GM20000 (cell line): ENCODE measurements at regions not wholly inside any gene's neighbourhood (a gene's known extent, or its start where the extent isn't known, plus 50 kb on each side); places are given as distances from the start of the nearest gene placed in this dataset.

Experiments
- DNase-seq: peaks from one replicate; pipeline ENCODE4 v3.0.0; 2012; ENCODE audit warnings: low spot score
- TF ChIP-seq, protein P1 (sequence below): IDR thresholded peaks from 2 replicates; pipeline ENCODE4 v1.5.1; 2012; ENCODE audit warnings: mild to moderate bottlenecking, control low read depth; ENCODE audit errors: extremely low read depth, missing control alignments

DNA sequence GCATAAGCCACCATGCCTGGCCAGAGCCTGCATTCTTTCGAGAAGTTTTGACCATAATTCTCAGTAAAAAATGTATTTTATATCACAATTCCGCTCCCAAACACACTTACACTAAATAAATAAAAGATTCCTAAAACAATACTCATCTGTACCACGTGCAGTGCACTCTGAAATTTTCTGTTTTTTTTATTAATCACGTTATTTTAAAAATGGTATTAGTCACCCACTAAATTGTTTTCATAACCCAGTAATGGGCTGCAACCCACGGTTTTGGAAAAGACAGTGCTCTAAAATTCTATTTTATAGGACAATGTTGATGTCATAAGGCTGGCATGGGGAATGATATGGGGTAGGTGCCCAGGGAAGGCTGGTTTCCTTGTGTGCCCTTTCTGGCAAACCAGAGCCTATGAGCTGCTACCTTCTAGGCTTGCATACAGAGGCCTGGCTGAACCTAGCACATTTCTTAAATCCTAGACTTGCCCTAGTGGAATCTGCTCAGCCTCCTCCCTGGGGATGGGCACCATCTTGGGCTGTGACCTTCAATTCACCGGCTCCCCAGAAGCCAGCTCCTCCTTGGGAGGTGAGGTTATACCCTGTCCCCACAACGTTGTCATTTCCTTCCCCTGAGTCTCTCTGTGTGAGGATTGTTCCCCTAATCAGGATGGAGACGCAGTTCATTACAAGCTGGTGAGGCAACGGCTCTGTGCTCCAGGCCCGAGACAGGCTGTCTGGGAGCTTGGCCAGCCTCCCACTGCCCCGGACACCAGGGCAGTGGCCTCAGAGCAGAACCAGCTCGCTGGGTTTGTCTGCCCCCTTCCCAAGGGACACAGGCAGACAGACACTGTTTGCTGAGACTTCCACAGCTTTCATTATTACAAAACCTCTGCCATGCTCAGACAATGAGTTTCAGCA lies 116.5 kb upstream of the NAV2 start:
- TF ChIP-seq, protein P1, sequence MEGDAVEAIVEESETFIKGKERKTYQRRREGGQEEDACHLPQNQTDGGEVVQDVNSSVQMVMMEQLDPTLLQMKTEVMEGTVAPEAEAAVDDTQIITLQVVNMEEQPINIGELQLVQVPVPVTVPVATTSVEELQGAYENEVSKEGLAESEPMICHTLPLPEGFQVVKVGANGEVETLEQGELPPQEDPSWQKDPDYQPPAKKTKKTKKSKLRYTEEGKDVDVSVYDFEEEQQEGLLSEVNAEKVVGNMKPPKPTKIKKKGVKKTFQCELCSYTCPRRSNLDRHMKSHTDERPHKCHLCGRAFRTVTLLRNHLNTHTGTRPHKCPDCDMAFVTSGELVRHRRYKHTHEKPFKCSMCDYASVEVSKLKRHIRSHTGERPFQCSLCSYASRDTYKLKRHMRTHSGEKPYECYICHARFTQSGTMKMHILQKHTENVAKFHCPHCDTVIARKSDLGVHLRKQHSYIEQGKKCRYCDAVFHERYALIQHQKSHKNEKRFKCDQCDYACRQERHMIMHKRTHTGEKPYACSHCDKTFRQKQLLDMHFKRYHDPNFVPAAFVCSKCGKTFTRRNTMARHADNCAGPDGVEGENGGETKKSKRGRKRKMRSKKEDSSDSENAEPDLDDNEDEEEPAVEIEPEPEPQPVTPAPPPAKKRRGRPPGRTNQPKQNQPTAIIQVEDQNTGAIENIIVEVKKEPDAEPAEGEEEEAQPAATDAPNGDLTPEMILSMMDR, result no peak
- DNase-seq, result no peak

DNA sequence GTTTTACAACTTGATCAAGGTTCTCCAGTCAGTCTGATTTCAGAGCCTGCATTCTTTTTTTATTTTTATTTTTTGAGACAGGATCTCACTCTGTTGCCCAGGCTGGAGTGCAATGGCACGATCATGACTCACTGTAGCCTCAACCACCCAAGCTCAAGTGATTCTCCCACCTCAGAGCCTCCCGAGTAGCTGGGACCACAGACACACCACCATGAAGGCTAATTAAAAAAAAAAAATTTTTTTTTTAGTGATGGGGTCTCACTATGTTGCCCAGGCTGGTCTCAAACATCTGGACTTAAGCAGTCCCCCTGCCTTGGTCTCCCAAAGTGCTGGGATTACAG lies 117.2 kb upstream of the NAV2 start:
- TF ChIP-seq, protein P1, result no peak
- DNase-seq, result no peak

DNA sequence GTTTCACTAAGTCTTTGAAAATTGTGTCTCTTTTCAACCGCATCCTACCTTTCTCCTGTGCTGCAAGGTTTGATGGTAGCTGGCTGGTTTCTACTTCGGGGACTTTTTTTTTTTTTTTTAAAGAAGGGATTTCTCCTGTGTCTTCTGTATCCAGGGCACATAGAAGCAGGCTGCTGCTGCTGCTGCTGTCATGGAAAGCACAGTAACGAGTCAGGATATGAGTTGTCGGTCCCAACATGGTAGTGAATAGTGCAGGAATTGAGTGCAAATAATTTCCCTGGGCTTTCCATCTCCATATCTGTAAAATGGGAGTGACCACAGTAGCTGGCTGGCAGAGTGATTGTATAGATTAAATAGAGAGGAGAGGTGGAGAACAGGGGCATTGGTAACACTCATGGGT lies 118.3 kb upstream of the NAV2 start:
- no peak for DNase-seq
- TF ChIP-seq, protein P1, result no peak

DNA sequence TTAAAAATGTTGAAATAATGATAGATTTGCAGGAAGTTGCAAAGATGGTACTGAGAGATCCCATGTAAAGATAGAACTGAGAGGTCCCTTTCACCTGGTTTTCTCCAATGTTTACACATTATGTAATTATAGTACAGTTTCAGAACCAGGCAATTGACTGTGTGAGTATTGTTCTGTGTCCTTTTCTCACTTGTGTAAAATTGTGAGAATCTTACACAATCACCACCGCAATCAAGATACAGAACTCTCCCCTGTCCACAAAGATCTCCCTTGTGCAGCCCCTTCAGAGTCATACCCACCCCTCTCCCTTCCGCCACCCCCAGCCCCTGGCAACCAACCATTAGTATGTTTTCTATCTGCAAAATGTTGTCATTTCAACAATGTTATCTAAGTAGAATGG lies 119.8 kb upstream of the NAV2 start:
- no peak for DNase-seq
- TF ChIP-seq, protein P1, result no peak

DNA sequence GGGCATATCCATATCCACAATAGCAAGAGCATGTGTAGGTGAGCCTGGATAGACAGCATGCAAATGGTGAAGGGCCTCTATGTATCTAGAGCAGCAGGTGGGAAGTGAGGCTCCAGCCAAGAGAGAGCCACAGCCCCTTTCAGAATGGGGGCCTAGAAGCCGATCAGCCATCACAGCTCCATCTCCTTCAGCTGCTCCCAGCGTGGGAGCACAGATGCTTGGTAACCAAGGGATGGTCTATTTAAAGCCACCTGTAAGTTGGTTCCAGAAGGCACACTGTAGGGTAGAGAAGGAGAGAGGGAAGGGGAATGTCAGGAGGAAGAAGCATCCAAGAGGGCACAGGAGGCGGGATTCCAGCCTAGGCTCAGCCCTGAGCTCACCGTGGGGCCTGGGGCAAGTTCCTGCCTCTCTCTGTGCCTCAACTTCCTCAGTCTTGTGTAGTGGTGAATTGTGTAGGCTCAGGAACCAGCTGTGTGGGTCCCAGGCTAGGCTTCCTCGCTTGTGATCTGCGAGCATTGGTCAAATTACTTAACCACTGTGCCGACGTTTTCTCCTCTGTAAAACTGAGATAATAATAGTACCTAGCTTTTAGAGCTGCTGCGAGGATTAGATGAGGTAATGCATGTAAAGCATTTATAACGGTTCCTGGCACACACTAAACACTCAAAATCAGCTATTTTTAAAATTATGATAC lies 122.9 kb upstream of the NAV2 start:
- no peak for DNase-seq

DNA sequence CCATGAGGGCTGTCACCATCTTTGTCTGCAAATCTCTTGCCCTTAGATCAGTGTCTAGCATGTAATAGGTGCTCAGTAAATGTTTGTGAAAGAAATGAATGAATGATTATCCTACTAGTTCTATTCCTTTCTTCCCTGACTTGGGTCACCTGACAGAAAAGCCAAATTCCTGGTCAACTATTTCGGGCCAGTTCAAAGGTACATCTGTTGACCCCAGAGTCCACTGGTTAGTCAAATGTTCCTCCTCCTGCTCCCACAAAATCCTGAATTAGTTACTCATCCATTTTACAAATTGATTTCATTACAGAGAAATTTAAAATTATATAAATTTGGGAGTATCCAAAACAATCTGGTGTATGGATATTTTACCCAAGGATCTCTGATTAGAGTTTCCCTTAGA lies 124.7 kb upstream of the NAV2 start:
- TF ChIP-seq, protein P1, result no peak
- DNase-seq, result no peak

More for the DNA sequence above, 122.9 kb upstream of the NAV2 start:
- TF ChIP-seq, protein P1, result no peak

DNA sequence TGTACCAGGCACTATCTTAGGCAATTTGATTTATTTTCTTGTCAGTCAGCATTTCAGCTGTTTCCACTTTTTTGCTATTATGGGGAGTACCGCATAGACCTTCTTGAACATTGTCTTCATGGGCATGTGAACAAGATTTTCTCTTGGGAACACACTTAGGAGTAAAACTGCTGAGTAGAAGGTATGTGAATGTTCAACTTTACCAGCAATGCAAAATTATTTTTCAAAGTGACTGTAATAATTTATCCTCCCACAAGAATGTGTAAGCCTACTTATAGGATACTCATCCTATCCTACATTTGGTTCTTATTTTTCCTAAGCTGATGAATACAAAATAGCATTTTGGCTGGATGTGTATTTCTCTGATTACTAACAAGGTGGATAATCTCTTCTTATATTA lies 132.0 kb upstream of the NAV2 start:
- DNase-seq, result no peak
- TF ChIP-seq, protein P1, result no peak
